WERI-Rb-1 (cell line): ENCODE measurements at regions not wholly inside any gene's neighbourhood (a gene's known extent, or its start where the extent isn't known, plus 50 kb on each side); places are given as distances from the start of the nearest gene placed in this dataset.

Source experiments
- DNase-seq: peaks from one replicate; pipeline ENCODE4 v3.0.0-alpha.2; 2020
- H3K27ac ChIP-seq: fragments of 250-450 bp; sonication (Bioruptor Pico); 2 replicates; pipeline ENCODE4 v1.5.1; 2020; ENCODE audit warnings: mild to moderate bottlenecking, moderate library complexity
- H3K27me3 ChIP-seq: fragments of 250-450 bp; sonication (Bioruptor Pico); 2 replicates; pipeline ENCODE4 v1.5.1; 2021; ENCODE audit warnings: mild to moderate bottlenecking, low read depth, moderate library complexity; ENCODE audit not compliant: insufficient read depth, severe bottlenecking
- H3K36me3 ChIP-seq: fragments of 250-450 bp; sonication (Bioruptor Pico); 2 replicates; pipeline ENCODE4 v1.5.1; 2020; ENCODE audit warnings: mild to moderate bottlenecking, moderate library complexity
- H3K4me3 ChIP-seq: 2 replicates; pipeline ENCODE4 v1.5.1; 2011; ENCODE audit warnings: low read depth, mild to moderate bottlenecking, control low read depth, low read length
- H3K9me3 ChIP-seq: fragments of 250-450 bp; sonication (Bioruptor Pico); 2 replicates; pipeline ENCODE4 v1.5.1; 2021; ENCODE audit warnings: mild to moderate bottlenecking, moderate library complexity; ENCODE audit not compliant: severe bottlenecking
- CTCF ChIP-seq: IDR thresholded peaks from 2 replicates; pipeline ENCODE4 v1.5.1; 2011; ENCODE audit warnings: low read depth, mild to moderate bottlenecking, control low read depth, inconsistent platforms, low read length

DNA sequence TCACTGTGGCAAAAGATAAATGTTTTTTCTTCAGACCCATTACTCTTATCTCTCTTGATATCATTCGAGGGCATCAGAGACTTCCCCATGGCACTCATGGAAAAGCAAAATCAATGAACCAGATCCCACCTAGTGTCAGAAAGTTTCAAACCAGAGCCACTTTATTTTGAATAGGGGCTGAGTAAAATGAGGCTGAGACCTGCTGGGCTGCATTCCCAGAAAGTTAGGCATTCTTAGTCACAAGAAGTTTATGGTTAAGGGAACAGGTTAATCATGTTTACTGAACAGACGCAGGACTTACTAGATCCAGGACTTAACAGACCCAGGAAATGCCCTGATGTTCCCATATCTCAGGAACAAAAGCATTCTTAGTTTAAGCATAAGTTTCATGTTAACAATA, 369.9 kb downstream of the BTBD3 start:
- no peak overlapping the region for H3K27ac ChIP-seq
- no peak overlapping the region for H3K4me3 ChIP-seq
- no peaks in the 10 kb centered on the region for H3K36me3 ChIP-seq
- no peaks in the 10 kb centered on the region for H3K27me3 ChIP-seq
- no peak for DNase-seq
- no peaks in the 10 kb centered on the region for H3K9me3 ChIP-seq
- TF ChIP-seq CTCF = no peak

GRCh38 chr20:12289465-12289864, 371.8 kb downstream of the BTBD3 start:
- DNase-seq = no peak
- Histone ChIP-seq H3K4me3 (no peak overlapping the region), H3K27me3 (no peaks in the 10 kb centered on the region), H3K9me3 (no peaks in the 10 kb centered on the region), H3K36me3 (no peaks in the 10 kb centered on the region), H3K27ac (no peak overlapping the region)
- no peak for TF ChIP-seq CTCF

DNA sequence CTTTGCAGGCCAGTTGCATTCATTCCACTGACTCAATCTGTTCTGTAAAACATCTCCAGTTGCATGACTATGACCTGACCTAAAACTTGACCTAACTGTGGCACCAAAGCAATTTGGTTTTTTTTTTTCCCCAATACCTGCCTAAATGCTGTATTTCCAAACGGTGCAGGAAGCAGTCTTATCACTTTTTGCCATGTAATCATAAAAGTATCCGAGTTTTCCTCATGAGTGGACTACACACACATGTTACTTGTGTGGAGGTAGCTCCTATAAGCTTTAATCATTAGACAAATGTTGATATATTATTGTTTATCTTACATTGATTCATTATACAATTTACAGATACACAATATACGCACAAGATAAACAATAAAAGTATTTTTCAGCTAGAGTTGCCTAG, 373.7 kb downstream of the BTBD3 start:
- Histone ChIP-seq H3K27ac (no peak overlapping the region), H3K4me3 (no peak overlapping the region), H3K9me3 (no peaks in the 10 kb centered on the region), H3K36me3 (no peaks in the 10 kb centered on the region), H3K27me3 (no peaks in the 10 kb centered on the region)
- no peak for DNase-seq
- no peak for TF ChIP-seq CTCF

GRCh38 chr20:12293900-12294299, 376.2 kb downstream of the BTBD3 start:
- no peak for DNase-seq
- H3K27ac ChIP-seq = no peak overlapping the region
- H3K4me3 ChIP-seq = no peak overlapping the region
- H3K27me3 ChIP-seq = no peaks in the 10 kb centered on the region
- TF ChIP-seq CTCF = no peak
- H3K9me3 ChIP-seq = peaks cover 2% of the 10 kb centered on the region
- H3K36me3 ChIP-seq = no peaks in the 10 kb centered on the region

DNA sequence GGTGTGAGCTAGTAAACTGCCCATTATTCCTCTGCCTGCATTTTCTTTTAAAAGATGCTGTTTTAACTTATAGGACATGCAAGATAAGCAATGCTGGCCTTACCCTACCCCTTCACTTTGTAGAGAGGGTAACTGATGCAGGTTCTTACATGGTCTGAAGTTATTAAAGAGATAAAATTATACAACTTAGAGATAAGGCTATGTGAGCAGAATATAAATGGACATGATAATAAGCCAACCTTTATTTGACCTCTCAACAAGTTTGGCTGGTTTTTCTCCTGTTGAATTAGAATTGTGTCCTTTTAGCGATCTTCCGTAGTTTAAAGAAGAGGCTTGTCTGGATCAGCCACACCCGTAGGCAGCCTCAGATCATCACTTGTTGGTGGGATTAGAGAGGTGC, 377.0 kb downstream of the BTBD3 start:
- Histone ChIP-seq H3K27me3 (no peaks in the 10 kb centered on the region), H3K27ac (no peak overlapping the region), H3K36me3 (no peaks in the 10 kb centered on the region), H3K9me3 (peaks cover 2% of the 10 kb centered on the region), H3K4me3 (no peak overlapping the region)
- TF ChIP-seq CTCF = no peak
- no peak for DNase-seq

- Histone ChIP-seq H3K27me3 (no peaks in the 10 kb centered on the region), H3K4me3 (no peak overlapping the region), H3K36me3 (no peaks in the 10 kb centered on the region), H3K9me3 (no peaks in the 10 kb centered on the region), H3K27ac (no peak overlapping the region)
- no peak for DNase-seq
- no peak for TF ChIP-seq CTCF
Measured at GRCh38 chr20:12305188-12305950, 387.7 kb downstream of the BTBD3 start.
